ENCODE measurements at regions not wholly inside any gene's neighbourhood (a gene's known extent, or its start where the extent isn't known, plus 50 kb on each side); places are given as distances from the start of the nearest gene placed in this dataset.

GRCh38 chr11:80620867-80621266 lies 1180.0 kb upstream of the TENM4 start:
- DNase-seq (ENCODE audit: low read depth, low spot score) = no peak
- no peak overlapping the region for H3K27ac ChIP-seq

- H3K27ac ChIP-seq = no peak overlapping the region
- DNase-seq (ENCODE audit: low read depth, low spot score) = no peak
These were observed 1176.3 kb upstream of the TENM4 start for GRCh38 chr11:80617156-80617555.

- H3K27ac ChIP-seq = no peak overlapping the region
- no peak for DNase-seq (ENCODE audit: low read depth, low spot score)
These were observed 1175.4 kb upstream of the TENM4 start for GRCh38 chr11:80616070-80616800.

GRCh38 chr11:80613655-80614054 lies 1172.8 kb upstream of the TENM4 start:
- DNase-seq (ENCODE audit: low read depth, low spot score) = no peak
- no peak overlapping the region for H3K27ac ChIP-seq

- no peak overlapping the region for H3K27ac ChIP-seq
- DNase-seq (ENCODE audit: low read depth, low spot score) = no peak
These were observed 1169.7 kb upstream of the TENM4 start for GRCh38 chr11:80610516-80610915.

- H3K27ac ChIP-seq = no peak overlapping the region
- no peak for DNase-seq (ENCODE audit: low read depth, low spot score)
These were observed 1162.6 kb upstream of the TENM4 start for GRCh38 chr11:80603472-80603871.

GRCh38 chr11:80598905-80599304 lies 1158.1 kb upstream of the TENM4 start:
- DNase-seq (ENCODE audit: low read depth, low spot score) = no peak
- H3K27ac ChIP-seq = no peak overlapping the region

- no peak for DNase-seq (ENCODE audit: low read depth, low spot score)
- no peak overlapping the region for H3K27ac ChIP-seq
These were observed 1155.5 kb upstream of the TENM4 start for GRCh38 chr11:80596291-80596810.

- H3K27ac ChIP-seq = peak overlapping the region; percentile 66
- DNase-seq (ENCODE audit: low read depth, low spot score) = no peak
These were observed 1154.2 kb upstream of the TENM4 start for GRCh38 chr11:80595011-80595410.

- H3K27ac ChIP-seq = peak overlapping the region; percentile 66
- peak; percentile 55 for DNase-seq (ENCODE audit: low read depth, low spot score)
These were observed 1153.0 kb upstream of the TENM4 start for GRCh38 chr11:80593648-80594374.

- no peak overlapping the region for H3K27ac ChIP-seq
- no peak for DNase-seq (ENCODE audit: low read depth, low spot score)
These were observed 1151.7 kb upstream of the TENM4 start for GRCh38 chr11:80592546-80592945.

- no peak for DNase-seq (ENCODE audit: low read depth, low spot score)
- H3K27ac ChIP-seq = no peak overlapping the region
These were observed 1147.1 kb upstream of the TENM4 start for GRCh38 chr11:80587906-80588305.

- no peak for DNase-seq (ENCODE audit: low read depth, low spot score)
- H3K27ac ChIP-seq = no peak overlapping the region
These were observed 1145.6 kb upstream of the TENM4 start for GRCh38 chr11:80586464-80586863.

- no peak for DNase-seq (ENCODE audit: low read depth, low spot score)
- H3K27ac ChIP-seq = no peak overlapping the region
These were observed 1143.8 kb upstream of the TENM4 start for GRCh38 chr11:80584661-80585060.

GRCh38 chr11:80569832-80570231 lies 1129.0 kb upstream of the TENM4 start:
- DNase-seq (ENCODE audit: low read depth, low spot score) = no peak
- no peak overlapping the region for H3K27ac ChIP-seq

GRCh38 chr11:80565231-80565630 lies 1124.4 kb upstream of the TENM4 start:
- no peak for DNase-seq (ENCODE audit: low read depth, low spot score)
- H3K27ac ChIP-seq = no peak overlapping the region

GRCh38 chr11:80562523-80563125 lies 1121.8 kb upstream of the TENM4 start:
- DNase-seq (ENCODE audit: low read depth, low spot score) = no peak
- H3K27ac ChIP-seq = no peak overlapping the region

GRCh38 chr11:80559942-80560341 lies 1119.1 kb upstream of the TENM4 start:
- no peak overlapping the region for H3K27ac ChIP-seq
- no peak for DNase-seq (ENCODE audit: low read depth, low spot score)

- DNase-seq (ENCODE audit: low read depth, low spot score) = no peak
- H3K27ac ChIP-seq = no peak overlapping the region
These were observed 1112.7 kb upstream of the TENM4 start for GRCh38 chr11:80553565-80553964.

- H3K27ac ChIP-seq = no peak overlapping the region
- DNase-seq (ENCODE audit: low read depth, low spot score) = no peak
These were observed 1101.9 kb upstream of the TENM4 start for GRCh38 chr11:80542704-80543103.

- no peak overlapping the region for H3K27ac ChIP-seq
- DNase-seq (ENCODE audit: low read depth, low spot score) = no peak
These were observed 1097.2 kb upstream of the TENM4 start for GRCh38 chr11:80538040-80538439.
